GM19438 (cell line): ENCODE measurements at regions not wholly inside any gene's neighbourhood (a gene's known extent, or its start where the extent isn't known, plus 50 kb on each side); places are given as distances from the start of the nearest gene placed in this dataset.

Source experiments
- ATAC-seq: cut with Tn5 transposase; IDR thresholded peaks from one replicate; pipeline ENCODE4 v1.9.1; 2021; ENCODE audit warnings: low read depth; ENCODE audit not compliant: unreplicated experiment

GRCh38 chr4:159722918-159723317, 620.0 kb downstream of the RAPGEF2 start:
- no peak for ATAC-seq

DNA sequence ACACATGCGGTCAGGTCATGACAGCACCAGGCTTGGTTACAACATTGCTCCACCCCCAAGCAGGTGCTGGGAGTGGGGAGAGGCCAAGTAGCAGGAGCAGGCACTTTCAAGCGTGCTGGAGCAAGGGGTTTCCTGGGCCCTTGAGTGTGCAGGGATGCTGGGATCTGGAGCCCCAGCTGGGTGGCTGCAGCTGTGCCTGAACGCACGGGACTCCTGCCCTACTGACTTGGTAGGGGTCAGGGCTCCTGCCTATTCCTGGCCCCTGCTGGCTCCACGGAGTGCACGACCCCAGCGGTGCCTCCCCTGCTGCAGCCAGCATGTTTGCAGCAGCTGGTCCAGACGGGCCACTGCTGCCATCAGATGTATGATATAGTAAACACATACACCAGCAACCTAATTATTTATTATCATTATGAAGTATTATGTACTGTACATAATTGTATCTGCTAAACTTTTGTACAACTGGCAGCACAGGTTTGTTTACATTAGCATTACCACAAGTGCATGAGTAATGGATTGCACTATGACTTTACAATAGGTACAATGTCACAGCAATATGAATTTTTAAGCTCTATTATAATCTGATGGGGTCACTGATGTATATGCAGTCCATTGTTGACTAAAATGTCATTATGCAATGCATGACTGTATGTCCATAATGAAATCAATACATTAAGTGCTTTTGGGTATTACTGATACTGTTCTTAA, 620.6 kb downstream of the RAPGEF2 start:
- ATAC-seq, result no peak

GRCh38 chr4:159725571-159725970, 622.7 kb downstream of the RAPGEF2 start:
- no peak for ATAC-seq

DNA sequence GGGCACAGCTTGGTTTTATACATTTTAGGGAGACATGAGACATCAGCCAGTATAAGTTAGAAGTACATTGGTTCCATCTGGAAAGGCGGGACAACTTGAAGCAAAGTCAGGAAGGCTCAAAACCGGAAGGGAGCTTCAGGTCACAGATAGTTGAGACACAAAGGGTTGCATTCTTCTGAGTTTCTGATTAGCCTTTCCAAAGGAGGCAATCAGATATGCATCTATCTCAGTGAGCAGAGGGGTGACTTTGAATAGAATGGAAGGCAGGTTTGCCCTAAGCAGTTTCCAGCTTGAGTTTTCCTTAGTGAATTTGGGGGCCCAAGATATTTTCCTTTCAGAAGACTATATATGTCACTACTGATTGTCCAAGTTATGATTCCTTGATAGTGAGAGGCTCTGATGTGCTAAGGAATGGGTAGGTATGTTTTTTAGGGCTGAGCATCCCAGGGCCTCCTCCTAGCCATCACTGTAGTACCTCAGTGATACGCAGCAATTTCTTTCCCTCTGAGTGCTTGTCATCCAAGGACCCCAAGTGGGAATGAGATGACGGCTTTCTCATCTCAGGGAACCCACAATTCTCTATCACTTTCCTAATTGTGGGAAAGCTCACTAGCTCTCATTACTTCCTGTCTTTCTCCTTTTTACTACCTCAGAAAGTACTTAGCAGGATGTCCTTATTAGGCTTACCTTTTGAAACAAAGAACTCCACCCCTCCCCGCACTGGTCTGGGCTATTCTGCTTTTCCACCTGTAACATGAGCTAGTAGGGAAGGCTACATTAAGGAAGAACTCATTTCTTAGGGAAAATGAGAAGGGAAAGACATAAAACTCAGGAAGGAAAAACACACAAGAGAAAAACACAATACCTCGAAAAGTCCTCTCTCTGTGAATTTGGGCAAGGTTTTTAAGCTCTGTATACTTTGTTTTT, 632.7 kb downstream of the RAPGEF2 start:
- no peak for ATAC-seq

GRCh38 chr4:159736411-159736810, 633.5 kb downstream of the RAPGEF2 start:
- no peak for ATAC-seq

GRCh38 chr4:159743971-159744370, 641.1 kb downstream of the RAPGEF2 start:
- no peak for ATAC-seq

DNA sequence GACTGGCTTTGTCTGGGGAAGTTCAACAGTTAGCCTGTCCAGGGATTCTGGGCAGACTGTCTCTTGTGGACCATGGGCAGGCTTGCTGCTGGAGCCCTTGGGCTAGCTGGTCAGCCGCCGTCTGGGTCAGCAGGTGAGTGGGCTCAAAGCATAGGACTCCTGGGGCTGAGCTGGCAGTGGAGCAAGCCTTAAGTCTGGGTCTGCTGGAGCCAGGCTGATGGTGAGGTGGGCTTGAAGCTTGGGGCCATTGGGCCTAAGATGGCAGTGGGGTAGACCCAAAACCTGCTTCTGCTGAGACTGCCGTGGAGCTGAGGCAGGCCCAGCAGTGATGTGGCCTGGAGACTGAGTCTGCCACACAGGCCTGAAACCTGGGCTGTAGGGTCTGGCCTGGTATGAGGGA, 645.1 kb downstream of the RAPGEF2 start:
- no peak for ATAC-seq

DNA sequence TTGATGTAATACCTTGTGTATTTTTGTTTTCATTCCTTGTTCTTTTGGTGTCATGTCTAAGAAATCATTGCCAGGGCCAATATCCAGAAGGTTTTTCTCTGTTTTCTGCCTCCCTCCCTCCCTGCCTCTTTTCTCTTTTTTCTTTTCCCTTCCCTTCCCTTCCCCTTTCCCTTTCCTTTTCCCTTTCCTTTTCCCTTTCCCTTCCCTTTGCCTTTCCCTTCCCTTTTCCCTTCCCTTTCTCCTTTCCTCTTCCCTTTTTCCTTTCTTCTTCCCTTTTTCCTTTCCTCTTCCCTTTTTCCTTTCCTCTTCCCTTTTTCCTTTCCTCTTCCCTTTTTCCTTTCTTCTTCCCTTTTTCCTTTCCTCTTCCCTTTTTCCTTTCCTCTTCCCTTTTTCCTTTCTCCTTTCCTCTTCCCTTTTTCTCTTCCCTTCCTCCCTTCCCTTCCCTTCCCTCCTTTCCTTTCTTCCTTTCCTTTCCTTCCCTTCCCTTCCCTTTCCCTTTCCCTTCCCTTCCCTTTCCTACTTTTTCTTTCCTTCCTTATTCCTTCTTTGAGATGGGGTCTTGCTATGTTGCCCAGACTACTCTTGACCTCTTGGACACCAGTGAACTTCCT, 646.1 kb downstream of the RAPGEF2 start:
- ATAC-seq, result no peak

- ATAC-seq, result no peak
Observed at GRCh38 chr4:159757499-159757898, 654.6 kb downstream of the RAPGEF2 start.

GRCh38 chr4:159758061-159758460, 655.2 kb downstream of the RAPGEF2 start:
- no peak for ATAC-seq

- ATAC-seq, result no peak
Observed at GRCh38 chr4:159762672-159763071, 659.8 kb downstream of the RAPGEF2 start.

- peak; percentile 65 for ATAC-seq
Observed at GRCh38 chr4:159764343-159764952, 661.6 kb downstream of the RAPGEF2 start.

DNA sequence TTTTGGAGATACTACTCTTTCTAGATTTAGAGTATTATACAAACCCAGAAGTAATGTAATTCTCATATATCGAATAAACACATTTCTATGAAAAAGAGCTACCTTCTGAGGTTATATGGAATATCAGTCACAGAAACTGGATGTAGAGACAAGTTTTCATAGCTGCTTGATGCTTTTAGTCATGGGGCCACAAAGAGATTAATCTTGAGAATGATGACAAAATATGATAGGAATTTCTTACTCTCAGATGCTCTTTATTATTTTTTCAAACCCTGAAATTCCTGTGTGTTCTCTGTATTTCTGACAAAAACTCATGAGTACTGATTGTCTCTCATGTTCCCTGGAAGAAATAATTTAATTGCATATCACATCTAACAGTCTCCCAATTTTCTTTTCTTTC, 662.5 kb downstream of the RAPGEF2 start:
- ATAC-seq, result no peak

- ATAC-seq, result no peak
Observed at GRCh38 chr4:159766241-159766640, 663.4 kb downstream of the RAPGEF2 start.

- ATAC-seq, result no peak
Observed at GRCh38 chr4:159767406-159767805, 664.5 kb downstream of the RAPGEF2 start.

- ATAC-seq, result no peak
Observed at GRCh38 chr4:159768016-159768415, 665.1 kb downstream of the RAPGEF2 start.

GRCh38 chr4:159770401-159770800, 667.5 kb downstream of the RAPGEF2 start:
- no peak for ATAC-seq

DNA sequence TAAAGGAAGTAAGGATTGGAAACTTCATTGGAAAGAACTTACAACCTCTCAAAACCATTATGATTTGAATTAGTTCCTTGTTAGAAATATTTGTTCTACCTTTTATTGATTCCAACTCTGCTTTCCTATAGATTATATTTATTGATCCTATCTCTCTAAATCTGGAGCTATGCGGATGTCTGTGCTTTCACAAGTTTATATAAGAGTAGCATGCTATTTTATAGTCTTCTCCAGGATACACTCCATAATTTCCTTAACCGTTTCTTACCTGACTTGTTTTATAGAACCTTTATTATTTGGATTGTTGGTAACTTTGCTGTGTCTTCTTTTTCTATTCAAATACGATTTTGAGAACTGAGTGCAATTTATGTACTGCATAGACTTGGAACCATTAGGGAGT, 668.1 kb downstream of the RAPGEF2 start:
- ATAC-seq, result no peak

GRCh38 chr4:159776961-159777360, 674.1 kb downstream of the RAPGEF2 start:
- ATAC-seq, result no peak

DNA sequence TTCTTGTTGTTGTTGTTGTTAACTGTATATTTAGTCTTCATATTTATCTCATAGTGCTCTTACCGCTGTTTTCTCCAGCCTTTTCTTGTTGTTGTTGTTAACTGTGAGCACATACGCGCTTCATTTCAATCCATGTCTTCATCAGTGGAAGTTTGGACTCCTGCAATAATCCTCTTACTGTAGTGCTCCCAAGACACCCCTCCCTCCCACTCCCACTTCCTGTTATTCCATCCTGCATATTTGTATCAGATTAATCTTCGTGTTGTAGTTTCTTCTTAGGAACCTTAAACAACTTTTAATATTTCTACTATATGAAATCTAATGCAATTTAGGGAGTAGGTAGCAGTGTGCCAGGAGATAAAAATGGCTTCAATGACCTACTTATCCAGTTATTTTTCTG, 674.8 kb downstream of the RAPGEF2 start:
- no peak for ATAC-seq

- no peak for ATAC-seq
Observed at GRCh38 chr4:159778298-159778697, 675.4 kb downstream of the RAPGEF2 start.
